ENCODE measurements at regions not wholly inside any gene's neighbourhood (a gene's known extent, or its start where the extent isn't known, plus 50 kb on each side); places are given as distances from the start of the nearest gene placed in this dataset.

DNA sequence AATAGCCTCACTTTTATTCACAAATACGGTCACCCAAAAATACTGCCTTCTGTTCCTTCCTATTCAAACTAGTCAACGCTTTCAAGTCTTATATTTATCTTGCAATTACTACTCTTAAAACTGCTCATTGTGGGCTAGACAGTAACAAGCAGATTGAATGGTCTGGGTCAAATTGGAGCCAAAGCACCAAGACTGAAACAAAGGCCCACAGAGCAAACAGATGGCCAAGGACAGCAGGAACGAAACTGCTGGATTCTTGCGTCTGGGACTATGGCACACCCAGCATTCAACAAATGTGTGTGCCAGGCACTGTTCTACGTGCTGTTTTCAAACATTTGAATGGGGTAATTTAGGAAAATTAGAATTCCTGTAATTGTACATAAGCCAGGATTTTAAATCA, 250.1 kb upstream of the PSMD7 start:
- Histone ChIP-seq H3K9me3 (no peaks in the 10 kb centered on the region), H3K36me3 (no peaks in the 10 kb centered on the region), H3K27ac (no peak overlapping the region), H3K27me3 (no peaks in the 10 kb centered on the region), H3K4me3 (no peak overlapping the region), H3K4me1 (no peaks in the 10 kb centered on the region)
- no peak for DNase-seq (ENCODE audit: extremely low spot score in 2 of 2)
- intact Hi-C loops (cut with DNase I) = no loop called here
- TF ChIP-seq, protein P1, sequence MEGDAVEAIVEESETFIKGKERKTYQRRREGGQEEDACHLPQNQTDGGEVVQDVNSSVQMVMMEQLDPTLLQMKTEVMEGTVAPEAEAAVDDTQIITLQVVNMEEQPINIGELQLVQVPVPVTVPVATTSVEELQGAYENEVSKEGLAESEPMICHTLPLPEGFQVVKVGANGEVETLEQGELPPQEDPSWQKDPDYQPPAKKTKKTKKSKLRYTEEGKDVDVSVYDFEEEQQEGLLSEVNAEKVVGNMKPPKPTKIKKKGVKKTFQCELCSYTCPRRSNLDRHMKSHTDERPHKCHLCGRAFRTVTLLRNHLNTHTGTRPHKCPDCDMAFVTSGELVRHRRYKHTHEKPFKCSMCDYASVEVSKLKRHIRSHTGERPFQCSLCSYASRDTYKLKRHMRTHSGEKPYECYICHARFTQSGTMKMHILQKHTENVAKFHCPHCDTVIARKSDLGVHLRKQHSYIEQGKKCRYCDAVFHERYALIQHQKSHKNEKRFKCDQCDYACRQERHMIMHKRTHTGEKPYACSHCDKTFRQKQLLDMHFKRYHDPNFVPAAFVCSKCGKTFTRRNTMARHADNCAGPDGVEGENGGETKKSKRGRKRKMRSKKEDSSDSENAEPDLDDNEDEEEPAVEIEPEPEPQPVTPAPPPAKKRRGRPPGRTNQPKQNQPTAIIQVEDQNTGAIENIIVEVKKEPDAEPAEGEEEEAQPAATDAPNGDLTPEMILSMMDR (IDR thresholded peaks at IDR 0.05) = no peak
- TF ChIP-seq POLR2AphosphoS5 (IDR thresholded peaks at IDR 0.05; ENCODE audit: insufficient read depth in 1 of 2, low read depth in 1 of 2) (no peak), POLR2A (IDR thresholded peaks at IDR 0.05) (no peak)

DNA sequence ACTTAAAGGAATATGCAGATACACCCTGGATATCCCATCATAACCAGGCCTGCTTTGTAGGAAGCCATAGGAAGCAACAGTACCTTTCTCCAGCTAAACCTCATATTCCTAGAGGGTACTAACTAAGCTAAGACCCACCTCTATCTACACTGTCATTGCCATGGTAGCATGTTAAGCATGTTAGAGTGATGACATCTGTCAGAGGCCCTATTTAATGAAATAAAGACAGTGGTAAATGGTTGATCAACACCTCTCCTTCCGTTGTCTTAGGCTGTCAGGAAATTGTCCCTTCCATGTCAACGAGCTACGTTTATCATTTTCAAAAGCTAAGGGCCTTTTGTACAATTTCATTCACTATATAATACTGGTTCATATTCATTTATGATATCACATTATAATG, 251.1 kb upstream of the PSMD7 start:
- Histone ChIP-seq H3K27ac (no peak overlapping the region), H3K27me3 (no peaks in the 10 kb centered on the region), H3K9me3 (no peaks in the 10 kb centered on the region), H3K36me3 (no peaks in the 10 kb centered on the region), H3K4me1 (no peaks in the 10 kb centered on the region), H3K4me3 (no peak overlapping the region)
- no peak for DNase-seq (ENCODE audit: extremely low spot score in 2 of 2)
- TF ChIP-seq POLR2AphosphoS5 (IDR thresholded peaks at IDR 0.05; ENCODE audit: insufficient read depth in 1 of 2, low read depth in 1 of 2) = no peak
- TF ChIP-seq POLR2A (IDR thresholded peaks at IDR 0.05) = no peak
- TF ChIP-seq, protein P1 (IDR thresholded peaks at IDR 0.05) = no peak
- intact Hi-C loops (cut with DNase I) = no loop called here

DNA sequence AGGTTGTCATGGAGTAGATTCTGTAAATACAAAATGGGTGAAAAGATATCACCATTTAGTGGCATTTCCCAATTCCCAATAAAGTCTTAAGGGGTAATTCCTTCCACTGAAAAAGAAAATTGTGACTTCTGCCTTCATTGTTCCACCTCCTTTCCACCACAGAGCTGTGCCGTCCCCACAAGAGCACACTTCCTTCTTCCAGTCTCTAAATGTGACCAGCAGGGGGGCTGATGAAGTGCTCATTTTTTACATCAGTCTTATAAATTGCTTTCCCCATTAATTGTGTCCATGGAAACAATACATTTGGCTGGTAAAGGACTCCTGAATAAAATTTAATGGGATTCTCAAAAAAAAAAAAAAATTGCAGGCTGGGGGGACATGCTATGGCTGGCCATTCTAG, 260.8 kb upstream of the PSMD7 start:
- no peaks in the 10 kb centered on the region for H3K27me3 ChIP-seq
- no peak overlapping the region for H3K27ac ChIP-seq
- H3K4me3 ChIP-seq = no peak overlapping the region
- no peaks in the 10 kb centered on the region for H3K9me3 ChIP-seq
- TF ChIP-seq POLR2A (IDR thresholded peaks at IDR 0.05) = no peak
- no peak for TF ChIP-seq POLR2AphosphoS5 (IDR thresholded peaks at IDR 0.05; ENCODE audit: insufficient read depth in 1 of 2, low read depth in 1 of 2)
- TF ChIP-seq, protein P1 (IDR thresholded peaks at IDR 0.05) = no peak
- H3K4me1 ChIP-seq = no peaks in the 10 kb centered on the region
- no peak for DNase-seq (ENCODE audit: extremely low spot score in 2 of 2)
- intact Hi-C loops (cut with DNase I) = no loop called here
- no peaks in the 10 kb centered on the region for H3K36me3 ChIP-seq

DNA sequence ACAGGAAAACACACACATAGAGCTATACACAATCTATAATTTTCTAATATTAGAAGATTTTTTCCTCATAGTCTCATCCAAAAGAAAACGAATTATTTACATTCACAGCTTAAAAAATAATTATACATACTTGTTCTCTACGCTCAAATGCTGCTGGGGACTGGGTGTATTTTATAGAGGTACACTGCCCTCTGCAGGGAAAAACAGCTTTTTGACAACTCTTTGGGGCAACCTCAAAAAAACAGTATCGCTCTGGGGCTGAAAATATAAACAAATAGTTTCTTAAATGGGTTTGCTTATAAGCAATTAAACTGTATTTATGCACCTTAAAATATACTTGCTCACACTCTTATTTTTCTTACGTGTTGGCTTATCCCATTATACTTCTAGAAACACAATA, 261.8 kb upstream of the PSMD7 start:
- no peak for DNase-seq (ENCODE audit: extremely low spot score in 2 of 2)
- intact Hi-C loops (cut with DNase I) = no loop called here
- TF ChIP-seq, protein P1 (IDR thresholded peaks at IDR 0.05) = no peak
- Histone ChIP-seq H3K4me1 (no peaks in the 10 kb centered on the region), H3K36me3 (no peaks in the 10 kb centered on the region), H3K27me3 (no peaks in the 10 kb centered on the region), H3K9me3 (no peaks in the 10 kb centered on the region), H3K27ac (no peak overlapping the region), H3K4me3 (no peak overlapping the region)

DNA sequence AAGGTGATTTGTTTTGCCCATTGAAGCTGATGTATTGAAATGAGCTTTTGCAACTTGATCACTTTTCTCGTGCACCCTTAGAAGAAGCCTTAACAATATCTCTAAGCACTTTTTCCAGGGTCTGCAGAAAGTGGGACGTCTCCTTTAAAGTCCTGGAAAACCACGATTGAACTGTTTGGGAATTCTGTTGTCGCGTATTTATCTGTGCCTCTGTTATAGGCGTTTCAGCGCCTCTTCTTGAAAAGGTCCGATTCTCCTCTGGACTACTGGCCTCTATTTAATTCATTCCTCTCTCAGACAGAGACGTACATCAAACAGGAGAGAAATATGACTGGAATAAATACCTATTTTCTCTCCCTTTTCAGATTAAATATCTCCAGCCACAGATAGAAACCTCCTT, 262.4 kb upstream of the PSMD7 start:
- DNase-seq (ENCODE audit: extremely low spot score in 2 of 2) = no peak
- no peak for TF ChIP-seq POLR2AphosphoS5 (IDR thresholded peaks at IDR 0.05; ENCODE audit: insufficient read depth in 1 of 2, low read depth in 1 of 2)
- no peak for TF ChIP-seq POLR2A (IDR thresholded peaks at IDR 0.05)
- TF ChIP-seq, protein P1 (IDR thresholded peaks at IDR 0.05) = no peak
- Histone ChIP-seq H3K36me3 (no peaks in the 10 kb centered on the region), H3K9me3 (no peaks in the 10 kb centered on the region), H3K27me3 (no peaks in the 10 kb centered on the region), H3K4me1 (no peaks in the 10 kb centered on the region), H3K4me3 (no peak overlapping the region), H3K27ac (no peak overlapping the region)
- intact Hi-C loops (cut with DNase I) = no loop called here

All from vagina (tissue), 2 donors.